HG02642 (cell line): ENCODE measurements at regions not wholly inside any gene's neighbourhood (a gene's known extent, or its start where the extent isn't known, plus 50 kb on each side); places are given as distances from the start of the nearest gene placed in this dataset.

Experiments
- ATAC-seq: cut with Tn5 transposase; IDR thresholded peaks from one replicate; pipeline ENCODE4 v1.9.1; 2021; ENCODE audit warnings: mild to moderate bottlenecking; ENCODE audit not compliant: unreplicated experiment, poor library complexity

GRCh38 chr2:171225989-171226388 lies 65.3 kb upstream of the TLK1 start:
- ATAC-seq, result no peak

DNA sequence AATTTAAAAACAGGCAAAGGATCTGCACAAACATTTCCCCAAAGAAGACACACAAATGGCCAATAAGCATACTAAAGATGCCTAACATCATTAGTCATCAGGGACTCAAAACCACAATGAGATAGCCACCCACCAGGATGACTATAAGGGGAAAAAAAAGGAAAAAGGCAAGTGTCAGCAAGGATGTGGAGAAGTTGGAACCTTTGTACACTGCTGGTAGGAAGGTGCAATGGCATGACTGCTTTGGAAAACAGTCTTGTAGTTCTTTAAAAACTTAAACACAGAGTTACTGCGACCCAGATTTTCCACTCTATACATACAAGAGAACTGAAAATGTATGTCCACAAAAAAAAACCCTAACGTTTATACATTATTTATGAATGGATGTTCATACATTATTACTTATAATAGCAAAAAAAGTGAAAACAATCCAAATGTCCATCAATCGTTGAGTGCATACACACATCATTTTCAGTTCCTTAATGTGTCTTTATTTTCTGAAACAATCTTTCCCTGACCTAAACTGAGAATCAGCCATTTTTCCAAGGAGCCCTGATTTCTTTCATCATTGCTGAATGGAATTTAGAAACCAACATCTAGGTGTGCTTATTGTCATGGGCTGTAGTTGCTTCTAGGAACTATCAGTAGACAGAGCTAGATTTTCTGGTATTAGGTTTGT lies 64.7 kb upstream of the TLK1 start:
- no peak for ATAC-seq

GRCh38 chr2:171217330-171217729 lies 56.6 kb upstream of the TLK1 start:
- no peak for ATAC-seq

DNA sequence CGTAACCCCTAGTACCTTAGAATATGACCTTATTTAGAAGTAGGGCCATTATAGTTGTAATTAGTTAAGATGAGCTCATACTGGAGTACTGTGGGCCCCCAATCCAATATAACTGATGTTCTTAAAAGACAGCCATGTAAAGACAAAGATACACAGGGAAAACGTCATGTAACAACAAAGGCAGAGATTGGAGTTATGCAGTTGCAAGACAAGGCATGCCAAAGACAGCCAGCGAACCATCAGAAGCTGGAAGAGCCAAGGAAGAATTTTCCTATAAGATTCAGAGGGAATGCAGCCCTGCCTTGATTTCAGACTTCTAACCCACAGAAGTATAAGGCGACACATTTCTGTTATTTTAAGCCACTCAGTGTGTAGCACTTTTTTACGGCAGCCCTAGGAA lies 55.9 kb upstream of the TLK1 start:
- ATAC-seq, result no peak

- ATAC-seq, result no peak
Observed at GRCh38 chr2:171214093-171214492, 53.4 kb upstream of the TLK1 start.

- peak; percentile 74 for ATAC-seq
Observed at GRCh38 chr2:171210864-171211431, 50.3 kb upstream of the TLK1 start.
